ENCODE measurements at regions not wholly inside any gene's neighbourhood (a gene's known extent, or its start where the extent isn't known, plus 50 kb on each side); places are given as distances from the start of the nearest gene placed in this dataset.

DNA sequence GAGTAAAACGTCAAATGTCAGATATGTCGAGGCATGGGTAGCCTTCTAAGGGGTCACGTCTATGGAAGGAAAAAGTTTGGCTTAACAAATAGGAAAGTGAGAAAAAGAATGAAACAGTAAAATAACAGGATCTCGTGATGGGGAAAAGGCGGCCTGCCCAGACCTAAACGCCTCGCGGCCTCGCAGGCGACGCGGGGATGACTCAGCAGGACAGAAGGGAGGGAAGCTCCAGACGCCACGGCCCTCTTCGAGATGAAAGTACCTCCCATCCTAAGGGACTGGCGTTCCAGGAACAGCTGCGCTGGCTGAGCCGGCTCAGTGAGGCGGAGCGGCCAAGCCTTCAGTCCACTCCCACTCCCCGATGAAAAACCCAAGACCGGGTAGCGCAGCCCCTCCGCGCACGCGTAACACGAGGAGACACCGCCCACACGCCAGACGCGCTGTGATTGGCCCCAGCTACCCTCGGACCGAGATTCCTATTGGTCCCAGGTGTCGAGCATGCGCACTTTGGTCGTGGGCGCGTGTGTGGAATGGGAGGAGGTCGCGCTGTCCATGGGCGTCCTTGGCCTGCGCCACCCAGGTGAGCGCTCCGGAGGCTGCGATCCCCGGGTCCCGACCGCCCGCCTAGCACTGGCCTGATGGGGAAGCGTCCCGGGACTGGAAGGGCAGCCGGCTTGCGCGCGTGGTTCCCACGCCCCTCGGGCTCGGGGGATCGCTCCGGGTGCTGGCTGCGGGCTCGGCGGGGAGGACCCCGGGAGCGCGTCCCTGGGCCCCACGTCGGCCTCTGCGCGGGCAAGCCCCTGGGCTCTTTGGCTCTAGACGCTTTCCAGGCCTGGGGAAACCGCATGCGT is 588.5 kb downstream of the MTRR start:
- peak; percentile 44 to 54 (median 52) for DNase-seq (ENCODE audit: low read depth in 2 of 3, low spot score in 2 of 3)

DNA sequence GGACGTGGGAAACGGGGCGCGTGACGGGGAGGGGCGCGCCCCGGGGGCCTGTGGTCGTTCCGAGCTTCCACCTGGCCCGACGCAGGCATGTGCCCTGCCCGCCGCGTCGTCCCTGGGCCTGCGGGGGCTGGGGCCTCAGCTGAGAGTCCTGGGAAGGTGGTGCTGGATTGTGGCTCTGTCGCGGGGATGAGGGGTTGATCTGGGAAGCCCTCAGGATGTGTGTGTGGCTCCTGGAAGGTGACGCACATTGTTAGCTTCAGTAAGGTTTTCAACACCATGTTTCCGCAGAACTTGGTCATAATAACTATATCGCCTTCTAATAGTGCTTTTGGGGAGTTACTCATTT is 589.1 kb downstream of the MTRR start:
- DNase-seq (ENCODE audit: low read depth in 2 of 3, low spot score in 2 of 3): no peak

DNA sequence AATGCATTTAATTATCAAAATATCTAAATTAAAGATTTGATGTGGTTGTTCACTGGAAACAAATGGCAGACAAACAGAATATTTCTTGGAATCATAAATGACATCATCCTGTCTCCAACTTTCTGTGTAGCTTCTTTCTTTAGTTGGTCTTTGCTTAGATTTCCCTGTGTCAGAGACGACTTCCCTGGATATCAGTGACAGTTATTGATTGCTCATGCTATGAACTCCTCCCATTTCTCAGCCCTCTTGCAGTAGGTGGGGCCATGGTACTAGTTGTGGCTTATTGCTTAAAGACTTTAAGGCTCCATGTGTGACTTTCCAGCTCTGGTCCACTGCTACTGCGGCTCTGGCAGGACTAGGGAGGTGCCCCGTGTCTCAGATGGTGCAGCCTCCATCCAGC is 592.6 kb downstream of the MTRR start:
- no peak for DNase-seq (ENCODE audit: low read depth in 2 of 3, low spot score in 2 of 3)

GRCh38 chr5:8462565-8462964 is 593.6 kb downstream of the MTRR start:
- no peak for DNase-seq (ENCODE audit: low read depth in 2 of 3, low spot score in 2 of 3)

DNA sequence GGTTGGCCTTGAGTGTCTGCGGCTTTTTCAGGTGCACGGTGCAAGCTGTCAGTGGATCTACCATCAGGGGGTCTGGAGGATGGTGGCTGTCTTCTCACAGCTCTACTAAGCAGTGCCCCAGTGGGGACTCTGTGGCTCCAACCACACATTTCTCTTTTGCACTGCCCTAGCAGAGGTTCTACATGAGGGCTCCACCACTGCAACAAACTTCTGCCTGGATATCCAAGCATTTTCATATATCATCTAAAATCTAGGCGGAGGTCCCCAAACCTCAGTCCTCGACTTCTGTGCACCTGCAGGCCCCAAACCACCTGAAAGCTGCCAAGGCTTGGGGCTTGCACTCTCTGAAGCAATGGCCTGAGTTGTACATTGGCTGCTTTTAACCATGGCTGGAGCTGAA is 601.5 kb downstream of the MTRR start:
- no peak for DNase-seq (ENCODE audit: low read depth in 2 of 3, low spot score in 2 of 3)

GRCh38 chr5:8471581-8471980 is 602.6 kb downstream of the MTRR start:
- DNase-seq (ENCODE audit: low read depth in 2 of 3, low spot score in 2 of 3): no peak

- DNase-seq (ENCODE audit: low read depth in 2 of 3, low spot score in 2 of 3): no peak
Observed at GRCh38 chr5:8473016-8473415, 604.1 kb downstream of the MTRR start.

- DNase-seq (ENCODE audit: low read depth in 2 of 3, low spot score in 2 of 3): no peak
Observed at GRCh38 chr5:8473827-8474568, 605.0 kb downstream of the MTRR start.

DNA sequence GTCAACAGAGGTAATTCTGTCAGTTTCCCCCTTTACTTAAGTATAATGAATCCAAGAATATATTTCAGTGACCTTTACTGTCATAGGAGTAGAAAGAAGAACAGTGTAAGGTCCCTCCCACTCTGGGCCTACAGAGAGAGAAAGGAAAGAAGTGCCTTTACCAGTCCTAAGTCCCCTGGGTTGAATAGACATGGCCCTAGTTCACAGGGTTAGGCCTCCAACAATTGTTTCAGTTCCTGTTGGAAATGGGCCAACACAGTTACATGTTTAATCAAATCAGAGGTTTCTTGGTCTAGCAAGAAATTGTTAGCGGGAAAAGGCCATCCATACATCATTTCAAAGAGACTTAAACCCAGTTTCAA is 605.6 kb downstream of the MTRR start:
- DNase-seq (ENCODE audit: low read depth in 2 of 3, low spot score in 2 of 3): no peak

- no peak for DNase-seq (ENCODE audit: low read depth in 2 of 3, low spot score in 2 of 3)
Observed at GRCh38 chr5:8478326-8478725, 609.4 kb downstream of the MTRR start.

DNA sequence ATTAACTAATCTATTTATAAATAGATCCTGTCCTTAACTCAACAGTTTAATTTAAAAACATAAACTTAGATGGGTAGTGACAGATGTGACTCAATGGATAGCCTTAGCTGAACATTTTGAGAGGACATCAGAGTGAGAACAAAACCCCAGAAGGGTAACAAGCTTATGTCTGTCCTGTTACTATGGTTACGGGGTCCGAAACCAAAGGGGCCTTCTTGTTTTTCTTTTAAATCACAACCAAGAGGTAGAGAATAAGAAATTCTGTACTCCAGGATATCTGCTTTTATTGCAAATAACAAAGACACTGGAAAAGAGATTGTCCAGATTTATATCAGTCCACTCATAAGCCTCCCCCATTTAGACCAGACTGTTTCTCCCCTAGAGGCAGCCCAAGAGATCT is 612.1 kb downstream of the MTRR start:
- DNase-seq (ENCODE audit: low read depth in 2 of 3, low spot score in 2 of 3): no peak

GRCh38 chr5:8491254-8491653 is 622.3 kb downstream of the MTRR start:
- no peak for DNase-seq (ENCODE audit: low read depth in 2 of 3, low spot score in 2 of 3)

- DNase-seq (ENCODE audit: low read depth in 2 of 3, low spot score in 2 of 3): no peak
Observed at GRCh38 chr5:8493176-8493575, 624.2 kb downstream of the MTRR start.

GRCh38 chr5:8500426-8500825 is 631.5 kb downstream of the MTRR start:
- DNase-seq (ENCODE audit: low read depth in 2 of 3, low spot score in 2 of 3): no peak

DNA sequence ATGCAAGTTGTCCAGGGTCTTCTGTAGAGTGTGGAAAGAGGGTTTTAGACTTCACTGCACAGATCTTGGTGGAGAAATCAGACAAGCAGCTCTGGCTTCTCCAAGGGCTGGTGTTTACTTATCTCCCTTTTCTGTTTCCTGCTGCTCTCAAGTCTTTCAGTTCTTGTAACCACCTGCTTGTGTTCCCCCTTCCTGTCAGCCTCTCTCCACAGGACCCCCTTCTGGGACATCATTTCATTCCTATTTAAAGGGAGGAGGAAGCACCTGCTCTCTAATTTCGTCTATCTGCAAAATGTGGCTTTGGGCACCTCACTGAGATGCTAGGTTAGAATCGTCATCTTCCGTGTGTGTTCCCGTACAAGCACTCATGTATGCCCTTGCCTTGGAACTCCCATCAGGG is 636.2 kb downstream of the MTRR start:
- DNase-seq (ENCODE audit: low read depth in 2 of 3, low spot score in 2 of 3): no peak

DNA sequence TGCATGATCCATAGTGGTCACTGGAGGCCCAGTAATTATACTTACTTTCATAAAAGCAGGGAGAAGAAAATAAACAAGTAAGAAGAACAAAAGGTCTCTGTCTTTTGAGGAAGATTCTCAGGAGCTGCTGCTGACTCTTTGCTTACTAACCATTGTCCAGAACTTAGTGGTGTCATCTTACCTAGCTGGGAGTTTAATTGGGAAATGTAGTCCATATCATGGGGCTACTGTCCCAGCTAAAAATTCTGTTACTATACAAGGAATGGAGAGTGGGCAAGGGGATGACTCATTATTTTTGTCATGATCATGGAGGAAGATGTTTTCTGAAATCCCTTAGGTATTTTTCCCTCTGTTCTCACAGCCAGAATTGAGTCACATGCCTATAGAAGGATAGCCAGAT is 639.3 kb downstream of the MTRR start:
- no peak for DNase-seq (ENCODE audit: low read depth in 2 of 3, low spot score in 2 of 3)

DNA sequence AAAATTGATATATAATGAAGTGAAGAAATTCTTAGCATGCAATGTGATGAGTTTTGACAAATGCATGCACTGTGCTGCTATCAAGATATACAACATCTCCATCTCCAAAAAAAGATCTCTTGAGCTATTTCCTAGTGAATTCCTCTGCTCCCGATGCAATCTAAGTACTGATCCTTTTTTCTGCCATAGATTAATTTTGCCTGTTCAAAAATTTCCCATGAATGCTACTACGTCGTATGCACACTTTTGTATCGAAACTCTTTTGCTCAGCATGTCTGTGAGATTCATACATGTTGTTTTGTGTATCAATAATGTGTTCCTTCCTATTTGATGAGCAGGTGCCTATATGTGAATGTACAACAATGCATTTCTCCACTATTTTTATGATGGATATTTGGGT is 647.4 kb downstream of the MTRR start:
- no peak for DNase-seq (ENCODE audit: low read depth in 2 of 3, low spot score in 2 of 3)

GRCh38 chr5:8517456-8517855 is 648.5 kb downstream of the MTRR start:
- no peak for DNase-seq (ENCODE audit: low read depth in 2 of 3, low spot score in 2 of 3)

GRCh38 chr5:8520917-8521316 is 652.0 kb downstream of the MTRR start:
- no peak for DNase-seq (ENCODE audit: low read depth in 2 of 3, low spot score in 2 of 3)

DNA sequence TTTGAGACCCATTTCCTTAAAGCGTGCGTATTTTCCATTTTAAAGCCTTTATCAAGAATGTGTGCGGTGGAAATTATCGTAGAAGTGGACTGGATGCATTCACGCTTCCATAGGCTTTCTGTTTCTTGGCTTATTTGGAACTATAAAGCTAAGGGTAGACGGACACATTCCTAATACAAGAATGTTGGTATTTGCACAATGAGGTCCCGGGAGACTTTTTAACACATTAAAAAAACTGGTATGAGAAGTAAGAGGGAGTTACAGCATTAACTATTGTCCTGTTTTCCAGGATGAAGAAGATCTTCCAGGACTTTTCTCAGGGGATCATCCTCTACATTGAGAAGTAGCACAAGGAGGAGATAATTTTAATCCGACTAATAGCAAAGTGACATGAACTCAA is 653.0 kb downstream of the MTRR start:
- DNase-seq (ENCODE audit: low read depth in 2 of 3, low spot score in 2 of 3): no peak

DNA sequence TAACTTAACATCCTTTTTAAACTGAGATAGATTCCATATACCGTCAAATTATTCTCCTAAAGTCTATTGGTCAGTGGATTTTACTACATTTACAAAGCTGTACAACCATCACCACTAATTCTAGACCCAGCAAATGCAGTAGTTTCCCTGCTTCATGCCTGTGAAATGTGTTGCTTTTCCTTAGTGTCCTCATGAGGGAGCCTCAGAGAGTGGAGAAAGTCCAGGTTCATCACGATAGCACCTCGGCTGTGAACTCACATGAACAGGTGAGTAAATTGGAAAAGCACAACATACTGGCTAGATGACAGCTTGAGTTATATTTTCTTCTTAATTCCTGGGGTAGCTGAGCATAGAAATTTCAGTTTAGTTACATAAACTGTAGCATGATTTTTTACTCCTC is 653.7 kb downstream of the MTRR start:
- no peak for DNase-seq (ENCODE audit: low read depth in 2 of 3, low spot score in 2 of 3)

DNA sequence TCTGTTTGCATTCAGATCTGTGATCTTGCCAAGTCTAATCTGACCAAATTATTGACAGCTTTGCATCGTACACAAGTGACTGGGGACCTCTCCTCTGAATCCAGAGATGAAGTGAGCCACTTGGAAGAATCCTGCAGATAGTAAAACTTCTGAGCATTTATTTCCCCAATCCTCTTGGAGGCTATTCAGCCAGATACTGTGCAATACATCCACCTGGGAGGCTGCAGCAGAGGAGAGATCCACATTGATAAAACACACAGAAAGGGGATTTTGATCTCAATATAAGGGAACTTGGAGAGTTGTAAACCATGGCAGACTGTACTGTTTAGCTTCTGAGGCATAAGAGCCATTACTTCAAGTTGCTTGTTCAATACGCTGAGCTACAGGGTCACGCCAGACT is 654.6 kb downstream of the MTRR start:
- DNase-seq (ENCODE audit: low read depth in 2 of 3, low spot score in 2 of 3): no peak

DNA sequence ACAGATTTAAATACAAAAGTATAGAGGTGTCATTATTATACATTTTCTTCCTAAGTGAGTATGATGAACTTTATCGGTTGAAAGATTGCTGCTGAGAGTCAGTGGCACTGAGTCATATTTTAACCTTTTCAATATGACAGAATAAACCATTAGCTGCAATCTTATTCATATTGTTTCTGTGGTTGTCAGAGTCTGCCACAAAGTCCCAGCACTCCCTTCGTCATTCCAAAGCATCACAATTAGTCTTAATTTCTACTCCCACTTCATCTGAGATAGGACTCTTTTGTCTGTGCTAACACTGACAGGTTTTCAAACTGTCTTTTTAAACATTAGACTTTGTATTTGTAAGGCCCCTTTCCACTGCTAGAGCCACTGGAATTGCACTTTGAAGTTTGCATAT is 656.9 kb downstream of the MTRR start:
- DNase-seq (ENCODE audit: low read depth in 2 of 3, low spot score in 2 of 3): no peak
